ENCODE measurements at regions not wholly inside any gene's neighbourhood (a gene's known extent, or its start where the extent isn't known, plus 50 kb on each side); places are given as distances from the start of the nearest gene placed in this dataset.

DNA sequence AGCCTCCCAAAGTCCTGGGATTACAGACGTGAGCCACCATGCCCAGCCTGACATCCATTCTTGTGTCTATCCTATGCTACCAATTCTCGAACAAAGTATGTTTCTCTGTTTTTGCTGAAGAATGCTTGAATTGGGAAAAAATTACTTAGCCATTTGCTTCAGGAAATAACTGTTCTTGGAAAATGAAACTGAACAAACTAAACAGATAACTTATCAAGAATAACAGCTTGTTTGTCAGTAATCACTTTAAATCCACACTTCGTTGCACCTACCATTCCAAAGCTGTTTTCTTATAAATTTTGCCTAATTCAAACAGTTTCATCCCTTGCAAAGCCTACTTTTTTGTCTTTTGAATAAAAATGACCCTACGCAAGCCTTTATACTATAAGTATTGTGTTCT lies 672.9 kb downstream of the SUCLG1 start:
- no peak for DNase-seq (ENCODE audit: low spot score)

DNA sequence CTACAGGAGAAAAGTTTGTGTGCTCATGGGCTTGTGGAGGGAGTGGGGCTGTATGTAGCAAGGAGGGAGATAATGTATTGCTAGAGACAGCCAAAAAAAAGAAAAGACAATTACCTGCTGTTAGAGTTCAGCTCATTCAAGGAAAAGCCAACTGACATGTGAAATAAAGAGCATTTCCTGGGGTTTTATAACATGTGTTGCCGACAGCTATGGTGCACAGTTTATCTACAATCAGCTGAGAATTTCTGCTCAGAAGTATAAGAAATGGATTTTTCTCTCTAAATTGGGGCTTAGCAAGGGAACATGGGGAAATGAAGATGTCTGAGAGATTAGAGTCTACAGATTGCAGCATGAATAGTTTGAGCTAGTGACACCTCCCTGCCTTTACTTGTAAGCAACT lies 674.1 kb downstream of the SUCLG1 start:
- no peak for DNase-seq (ENCODE audit: low spot score)

GRCh38 chr2:83784315-83784714 lies 674.8 kb downstream of the SUCLG1 start:
- DNase-seq (ENCODE audit: low spot score), result no peak

GRCh38 chr2:83782122-83782521 lies 677.0 kb downstream of the SUCLG1 start:
- DNase-seq (ENCODE audit: low spot score), result no peak

DNA sequence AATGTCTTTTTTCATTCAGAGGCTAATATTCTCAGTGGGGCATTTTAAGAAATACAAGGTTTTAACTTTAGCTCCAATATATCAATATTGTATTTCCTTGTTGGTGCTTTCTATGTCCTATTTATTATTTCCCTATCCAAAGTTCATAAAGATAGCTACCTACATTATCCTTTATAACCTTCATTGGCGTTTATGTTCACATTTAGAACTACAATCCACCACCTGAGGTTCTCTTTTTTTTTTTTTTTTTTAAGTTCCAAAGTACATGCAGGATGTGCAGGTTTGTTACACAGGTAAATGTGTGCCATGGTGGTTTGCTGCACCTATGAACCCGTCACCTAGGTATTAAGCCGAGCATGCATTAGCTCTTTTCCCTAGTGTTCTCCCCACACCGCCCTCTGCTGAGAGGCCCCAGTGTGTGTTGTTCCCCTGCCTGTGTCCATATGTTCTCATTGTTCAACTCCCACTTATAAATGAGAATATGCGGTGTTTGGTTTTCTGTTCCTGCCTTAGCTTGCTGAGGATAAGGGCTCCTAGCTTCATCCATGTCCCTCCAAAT lies 694.6 kb downstream of the SUCLG1 start:
- DNase-seq (ENCODE audit: low spot score), result no peak

DNA sequence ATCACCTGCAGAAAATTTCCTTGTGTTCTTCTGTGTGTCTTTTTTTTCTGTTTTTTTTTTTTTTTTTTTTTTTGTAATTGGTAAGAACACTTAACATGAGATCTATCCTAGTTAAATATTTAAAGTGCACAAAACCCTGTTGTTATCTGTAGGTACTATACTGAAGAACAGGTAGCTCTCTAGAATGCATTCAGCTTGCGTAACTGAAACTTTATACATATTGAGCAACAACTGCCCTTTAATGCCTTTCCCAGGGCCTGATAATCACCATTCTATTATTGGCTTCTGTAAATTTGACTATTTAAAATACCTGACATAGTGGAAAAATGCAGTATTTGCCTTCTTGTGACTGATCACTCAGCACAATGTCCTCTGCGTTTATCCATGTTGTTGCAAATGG lies 701.8 kb downstream of the SUCLG1 start:
- no peak for DNase-seq (ENCODE audit: low spot score)

GRCh38 chr2:83756219-83756618 lies 702.9 kb downstream of the SUCLG1 start:
- no peak for DNase-seq (ENCODE audit: low spot score)

GRCh38 chr2:83747141-83747540 lies 711.9 kb downstream of the SUCLG1 start:
- no peak for DNase-seq (ENCODE audit: low spot score)

- no peak for DNase-seq (ENCODE audit: low spot score)
Observed at GRCh38 chr2:83744855-83745254, 714.2 kb downstream of the SUCLG1 start.

- no peak for DNase-seq (ENCODE audit: low spot score)
Observed at GRCh38 chr2:83742117-83742782, 716.8 kb downstream of the SUCLG1 start.

DNA sequence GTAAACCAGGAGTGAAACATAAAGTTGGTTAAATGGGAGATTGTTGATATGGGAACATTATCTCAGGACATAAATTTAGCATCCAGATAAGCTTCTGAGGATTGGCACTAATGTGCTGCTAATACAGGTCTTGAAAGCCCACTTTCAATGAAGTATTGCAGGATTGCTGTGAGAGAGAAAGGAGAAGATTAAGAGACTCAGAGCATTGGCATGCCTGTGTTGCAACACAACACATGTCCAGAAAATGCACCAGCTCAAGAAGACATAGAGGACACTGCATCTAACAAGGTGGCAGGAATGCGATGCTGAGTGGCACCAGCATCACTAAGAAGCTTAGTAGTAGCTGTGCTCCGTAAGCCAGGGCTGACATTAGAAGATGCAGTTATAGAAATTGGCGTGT lies 728.9 kb downstream of the SUCLG1 start:
- DNase-seq (ENCODE audit: low spot score), result no peak

DNA sequence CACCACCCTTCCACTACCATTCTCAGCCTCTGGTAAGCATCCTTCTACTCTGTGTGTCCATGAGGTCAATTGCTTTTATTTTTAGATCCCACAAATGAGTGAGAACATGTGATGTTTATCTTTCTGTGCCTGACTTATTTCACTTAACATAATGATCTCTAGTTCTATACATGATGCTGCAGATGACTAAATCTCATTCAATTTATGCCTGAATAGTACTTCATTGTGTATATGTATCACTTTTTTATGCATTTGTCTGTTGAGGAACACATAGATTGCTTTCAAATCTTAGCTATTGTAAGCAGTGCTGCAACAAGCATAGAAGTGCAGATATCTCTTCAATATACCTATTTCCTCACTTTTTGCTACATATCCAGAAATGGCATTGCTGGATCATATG lies 733.3 kb downstream of the SUCLG1 start:
- DNase-seq (ENCODE audit: low spot score), result no peak

DNA sequence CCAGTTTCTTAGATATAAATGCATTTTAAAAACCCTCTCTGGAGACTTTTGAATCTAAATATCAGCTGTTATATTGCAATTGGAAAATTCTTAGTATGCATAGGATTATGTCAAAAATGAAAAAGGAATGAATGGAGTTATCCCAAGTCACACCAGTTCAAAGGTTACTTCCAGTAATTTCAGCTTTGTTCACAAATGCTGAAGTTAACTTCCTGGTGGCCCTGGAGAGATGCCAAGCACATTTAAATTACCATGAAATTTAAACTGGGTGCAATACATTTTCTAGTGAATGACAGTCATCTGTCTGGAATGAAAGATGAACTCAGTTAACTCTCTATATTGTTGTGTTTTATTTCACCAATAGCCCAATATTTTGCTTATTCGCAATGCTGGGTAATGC lies 753.9 kb downstream of the SUCLG1 start:
- no peak for DNase-seq (ENCODE audit: low spot score)

DNA sequence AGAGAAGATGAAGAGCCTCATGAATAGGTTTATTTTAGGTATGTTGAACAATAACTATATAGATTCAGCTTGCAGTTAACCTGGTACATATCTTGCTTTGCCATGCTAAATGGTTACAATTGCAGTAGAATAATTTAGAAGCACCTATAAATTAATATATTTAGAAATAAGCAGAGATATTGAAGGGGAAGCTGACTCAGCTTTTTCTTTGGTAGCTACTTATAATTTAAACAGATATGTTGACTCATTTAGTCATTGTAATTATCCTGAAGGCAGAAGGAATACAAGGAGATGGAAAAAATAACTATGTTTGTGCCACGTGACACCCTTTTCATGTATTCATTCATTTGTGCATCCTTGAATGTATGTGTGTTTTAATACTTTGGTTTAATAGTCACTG lies 755.5 kb downstream of the SUCLG1 start:
- no peak for DNase-seq (ENCODE audit: low spot score)

- no peak for DNase-seq (ENCODE audit: low spot score)
Observed at GRCh38 chr2:83696838-83697237, 762.2 kb downstream of the SUCLG1 start.

GRCh38 chr2:83695530-83695929 lies 763.5 kb downstream of the SUCLG1 start:
- no peak for DNase-seq (ENCODE audit: low spot score)

DNA sequence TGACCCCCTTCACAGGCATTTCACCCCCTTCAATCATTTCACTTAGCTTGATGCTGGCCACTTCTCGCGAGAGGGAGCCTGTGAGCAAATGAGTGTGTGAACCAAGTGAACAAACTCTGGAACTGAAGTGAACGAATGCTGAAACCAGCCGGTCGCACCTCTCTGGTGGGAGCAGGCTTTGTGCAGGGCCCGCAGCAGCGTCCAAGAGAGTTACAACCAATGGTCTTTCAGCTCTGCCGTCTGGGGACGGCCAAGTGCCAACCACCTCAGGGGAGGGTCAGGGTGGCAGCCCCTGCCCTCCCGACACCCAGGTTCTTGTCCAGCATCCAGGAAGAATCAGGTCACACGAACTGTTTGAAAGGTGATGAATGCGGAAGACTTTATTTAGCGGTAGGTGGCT lies 764.0 kb downstream of the SUCLG1 start:
- no peak for DNase-seq (ENCODE audit: low spot score)

DNA sequence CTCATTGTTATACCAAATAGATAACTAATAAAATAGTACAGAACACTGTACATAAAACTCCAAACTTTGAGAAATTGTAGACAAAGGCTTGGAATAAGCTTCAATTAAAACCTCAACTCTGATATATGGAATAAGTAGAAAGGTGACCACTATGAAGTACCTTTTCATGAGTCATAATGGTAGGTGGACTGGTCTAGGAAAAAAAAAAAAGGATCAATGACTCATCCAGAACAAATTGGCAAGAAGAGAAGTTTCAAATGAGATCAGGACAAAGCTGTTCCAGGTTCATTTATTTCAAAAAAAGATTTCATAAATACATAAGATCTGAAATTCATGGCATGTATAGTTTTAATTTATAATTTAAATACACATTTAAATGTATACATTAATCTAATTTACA lies 769.7 kb downstream of the SUCLG1 start:
- no peak for DNase-seq (ENCODE audit: low spot score)

DNA sequence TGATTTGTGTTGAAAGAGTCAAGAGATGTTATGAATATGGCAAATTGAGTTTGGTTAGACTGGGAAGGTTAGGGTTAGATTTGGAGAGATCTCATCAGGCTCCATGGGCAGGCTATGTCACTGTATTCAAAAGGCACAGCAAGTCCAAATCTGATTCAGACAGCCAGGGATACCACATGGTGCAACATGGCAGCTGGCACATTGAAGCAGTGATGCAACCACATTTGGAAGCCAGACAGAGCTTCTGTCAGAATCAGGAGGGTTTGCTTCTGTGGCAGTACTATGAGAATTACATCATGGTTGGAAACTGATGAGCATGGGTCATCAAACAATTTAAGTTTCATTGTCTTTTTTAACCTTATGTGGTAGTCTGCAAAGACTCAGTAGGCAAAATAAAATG lies 772.2 kb downstream of the SUCLG1 start:
- DNase-seq (ENCODE audit: low spot score), result no peak

DNA sequence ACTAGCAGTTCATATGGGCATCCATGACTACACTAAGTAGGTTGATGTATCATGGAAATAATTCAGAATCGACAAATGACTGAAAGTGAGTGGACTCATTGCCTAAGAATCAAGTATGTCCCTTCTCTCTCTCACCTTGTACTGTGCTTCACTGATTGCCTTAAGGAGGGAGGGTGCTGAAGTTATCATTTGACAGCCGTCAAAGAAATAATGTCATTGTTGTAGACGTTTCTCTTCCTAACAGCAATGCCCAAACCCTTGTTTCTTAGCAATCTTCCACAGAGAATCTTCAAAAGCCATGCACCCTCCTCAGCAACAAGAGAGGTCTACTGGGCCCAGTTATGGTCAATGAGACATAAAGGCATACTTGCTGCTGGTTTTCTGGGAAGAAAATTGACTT lies 785.0 kb downstream of the SUCLG1 start:
- DNase-seq (ENCODE audit: low spot score), result no peak

GRCh38 chr2:83665894-83666293 lies 793.2 kb downstream of the SUCLG1 start:
- DNase-seq (ENCODE audit: low spot score), result no peak

GRCh38 chr2:83665154-83665553 lies 793.9 kb downstream of the SUCLG1 start:
- no peak for DNase-seq (ENCODE audit: low spot score)

GRCh38 chr2:83661711-83662110 lies 797.4 kb downstream of the SUCLG1 start:
- no peak for DNase-seq (ENCODE audit: low spot score)

GRCh38 chr2:83654091-83654611 lies 804.9 kb downstream of the SUCLG1 start:
- DNase-seq (ENCODE audit: low spot score), result no peak
